A549 (cell line): ENCODE measurements at regions not wholly inside any gene's neighbourhood (a gene's known extent, or its start where the extent isn't known, plus 50 kb on each side); places are given as distances from the start of the nearest gene placed in this dataset.

Experiments
- ATAC-seq, 2 experiments: fragments of 200-7000 bp in 1 of 2; fragments of >200 bp in 1 of 2; cut with Nextera tagmentation in 1 of 2; cut with Tn5 transposase in 1 of 2; 3 replicates each; pipeline versions ENCODE4 v1.8.0 to v1.9.1; 2018 to 2020; ENCODE audit warnings: mild to moderate bottlenecking in 1 of 2, moderate library complexity in 1 of 2
- CTCF ChIA-PET: fragments of 300-600 bp; sonication (Branson Sonifier 250); formaldehyde crosslinking; extraction: SDS; loops from one replicate; lab custom pipeline; 2021; ENCODE audit warnings: antibody characterized with exemption, inconsistent platforms; lab: Yijun Ruan, JAX
- POLR2A ChIA-PET: fragments of 350-600 bp; formaldehyde crosslinking; extraction: SDS; loops from one replicate; lab custom pipeline; 2021; ENCODE audit warnings: antibody characterized with exemption, inconsistent platforms; lab: Yijun Ruan, JAX
- DNase-seq, 2 experiments: peaks; one replicate each; pipeline versions ENCODE4 v3.0.0 to v3.0.0-alpha.2; 2011 to 2016; ENCODE audit warnings: low read depth in 1 of 2, low spot score in 1 of 2
- FAIRE-seq: peaks from 2 replicates; lab custom pipeline; 2011; peaks lifted over from hg19 to GRCh38; lab: Jason Lieb, UNC
- H3K27ac ChIP-seq, 2 experiments: fragments of >200 bp; sonication (Bioruptor Twin); formaldehyde crosslinking; 3 replicates each; pipeline ENCODE4 v1.5.1; 2016 to 2017
- H3K4me1 ChIP-seq: fragments of >200 bp; sonication (Bioruptor Twin); formaldehyde crosslinking; 3 replicates; pipeline ENCODE4 v1.6.1; 2016
- H3K4me2 ChIP-seq: fragments of >200 bp; sonication (Bioruptor Twin); formaldehyde crosslinking; 3 replicates; pipeline ENCODE4 v1.6.1; 2016
- H3K4me3 ChIP-seq: fragments of >200 bp; sonication (Bioruptor Twin); formaldehyde crosslinking; 3 replicates; pipeline ENCODE4 v1.5.1; 2016
- H3K9me3 ChIP-seq: fragments of >200 bp; sonication (Bioruptor Twin); formaldehyde crosslinking; 3 replicates; pipeline ENCODE4 v1.6.1; 2016
- ATOH8 ChIP-seq: fragments of 250-450 bp; sonication (Bioruptor Pico); IDR thresholded peaks from 2 replicates; pipeline ENCODE4 v1.5.0; 2020; ENCODE audit warnings: low read depth, mild to moderate bottlenecking, moderate library complexity
- BCL3 ChIP-seq: fragments of >200 bp; sonication (Bioruptor Twin); formaldehyde crosslinking; IDR thresholded peaks from 3 replicates; pipeline ENCODE4 v1.6.1; 2016
- CTCF ChIP-seq: fragments of >200 bp; sonication (Bioruptor Twin); formaldehyde crosslinking; IDR thresholded peaks from 3 replicates; pipeline ENCODE4 v1.5.1; 2016
- EHF ChIP-seq: fragments of 250-450 bp; sonication (Bioruptor Pico); IDR thresholded peaks from 2 replicates; pipeline ENCODE4 v1.5.0; 2020; ENCODE audit warnings: mild to moderate bottlenecking
- EHMT2 ChIP-seq: fragments of 200-600 bp; sonication (generic); IDR thresholded peaks from 2 replicates; pipeline ENCODE4 v1.6.1; 2016; ENCODE audit warnings: antibody characterized with exemption, low read depth, mild to moderate bottlenecking, moderate library complexity
- EP300 ChIP-seq, 2 experiments: fragments of >200 bp; sonication (Bioruptor Twin); formaldehyde crosslinking; IDR thresholded peaks; 2 replicates in 1 of 2; 3 replicates in 1 of 2; pipeline ENCODE4 v1.6.1; 2016 to 2017
- ESRRA ChIP-seq: fragments of 150-350 bp; IDR thresholded peaks from 2 replicates; pipeline ENCODE4 v1.6.1; 2014; ENCODE audit warnings: mild to moderate bottlenecking, low read length, borderline replicate concordance
- FOSB ChIP-seq: fragments of 250-450 bp; sonication (Bioruptor Pico); IDR thresholded peaks from 2 replicates; pipeline ENCODE4 v1.5.0; 2020; ENCODE audit warnings: mild to moderate bottlenecking, moderate library complexity
- HEYL ChIP-seq: fragments of 250-450 bp; sonication (Bioruptor Pico); IDR thresholded peaks from 2 replicates; pipeline ENCODE4 v1.8.0; 2021; ENCODE audit warnings: mild to moderate bottlenecking, moderate library complexity
- HOXB13 ChIP-seq: fragments of 250-450 bp; sonication (Bioruptor Pico); IDR thresholded peaks from 2 replicates; pipeline ENCODE4 v1.5.0; 2020; ENCODE audit warnings: low read depth, mild to moderate bottlenecking, moderate library complexity
- JUNB ChIP-seq: fragments of >200 bp; sonication (Bioruptor Twin); formaldehyde crosslinking; IDR thresholded peaks from 2 replicates; pipeline ENCODE4 v1.6.1; 2016
- KDM5A ChIP-seq: fragments of 200-600 bp; sonication (generic); IDR thresholded peaks from 2 replicates; pipeline ENCODE4 v1.6.1; 2016; ENCODE audit warnings: antibody characterized with exemption, mild to moderate bottlenecking
- MAFK ChIP-seq: fragments of 450-650 bp; IDR thresholded peaks from 2 replicates; pipeline ENCODE4 v1.6.1; 2014; ENCODE audit not compliant: partially characterized antibody
- NFE2L2 ChIP-seq: fragments of 150-350 bp; conservative IDR thresholded peaks from 2 replicates; pipeline ENCODE4 v1.6.1; 2014; ENCODE audit warnings: low read length
- NR3C1 ChIP-seq: fragments of >200 bp; sonication (Bioruptor Twin); formaldehyde crosslinking; IDR thresholded peaks from 3 replicates; pipeline ENCODE4 v1.6.1; 2017
- RARB ChIP-seq: fragments of 250-450 bp; sonication (Bioruptor Pico); IDR thresholded peaks from 2 replicates; pipeline ENCODE4 v1.8.0; 2021; ENCODE audit warnings: mild to moderate bottlenecking, moderate library complexity
- REST ChIP-seq: fragments of 200-600 bp; sonication (generic); IDR thresholded peaks from 2 replicates; pipeline ENCODE4 v1.6.1; 2016; ENCODE audit warnings: antibody characterized with exemption, mild to moderate bottlenecking, moderate library complexity
- RFX5 ChIP-seq: fragments of 450-650 bp; IDR thresholded peaks from 2 replicates; pipeline ENCODE4 v1.7.1; 2014; ENCODE audit warnings: antibody characterized with exemption, mild to moderate bottlenecking, moderate library complexity
- TFCP2L1 ChIP-seq: fragments of 250-450 bp; sonication (Bioruptor Pico); IDR thresholded peaks from 2 replicates; pipeline ENCODE4 v1.5.0; 2021; ENCODE audit warnings: mild to moderate bottlenecking
- TP53 ChIP-seq: fragments of 250-450 bp; sonication (Bioruptor Pico); IDR thresholded peaks from 2 replicates; pipeline ENCODE4 v1.5.0; 2021; ENCODE audit warnings: mild to moderate bottlenecking, moderate library complexity
- ZNF302 ChIP-seq: fragments of 250-450 bp; sonication (Bioruptor Pico); IDR thresholded peaks from 2 replicates; pipeline ENCODE4 v1.9.0; 2021; ENCODE audit warnings: inconsistent platforms, mild to moderate bottlenecking, moderate library complexity
- ZSCAN20 ChIP-seq: fragments of 250-450 bp; sonication (Bioruptor Pico); IDR thresholded peaks from 2 replicates; pipeline ENCODE4 v1.8.0; 2022; ENCODE audit warnings: mild to moderate bottlenecking, moderate library complexity
- WGBS: methylation state at CpG from one replicate; pipeline ENCODE4 v1.1.6; 2017; ENCODE audit errors: missing lambda C conversion rate; 5-methylcytosine and 5-hydroxymethylcytosine counted together

- TF ChIP-seq BCL3, result no peak
- TF ChIP-seq EP300 (IDR thresholded peaks at IDR 0.05), result no peak
- TF ChIP-seq REST, result no peak
- no peak for TF ChIP-seq NR3C1
- no peak for TF ChIP-seq ZSCAN20
These were observed 222.3 kb upstream of the ZC3H15 start (continued) for GRCh38 chr2:186263673-186264250.

GRCh38 chr2:186269536-186269935 lies 216.5 kb upstream of the ZC3H15 start:
- ATAC-seq (no peak), FAIRE-seq (no peak), DNase-seq (no peak)
- no peak overlapping the region for H3K4me3 ChIP-seq
- no peak overlapping the region for H3K27ac ChIP-seq
- H3K4me1 ChIP-seq, result no peaks in the 10 kb centered on the region
- CTCF ChIA-PET, result no interaction called here
- H3K4me2 ChIP-seq, result no peak overlapping the region
- 41% methylated on average over 2 of the region's 2 CpGs for WGBS
- POLR2A ChIA-PET, result no interaction called here
- TF ChIP-seq FOSB (CRISPR knock-in tag), result no peak
- TF ChIP-seq NFE2L2, result no peak
- TF ChIP-seq CTCF, result no peak
- no peak for TF ChIP-seq TP53 (CRISPR knock-in tag)
- TF ChIP-seq MAFK, result no peak
- TF ChIP-seq EHF (CRISPR knock-in tag), result no peak
- no peak for TF ChIP-seq ZNF302 (CRISPR knock-in tag)
- TF ChIP-seq ATOH8 (CRISPR knock-in tag), result no peak
- TF ChIP-seq RFX5, result no peak
- TF ChIP-seq TFCP2L1 (CRISPR knock-in tag), result no peak
- no peak for TF ChIP-seq ESRRA
- TF ChIP-seq JUNB, result no peak
- TF ChIP-seq HOXB13 (CRISPR knock-in tag), result no peak
- no peak for TF ChIP-seq HEYL (CRISPR knock-in tag)
- no peak for TF ChIP-seq RARB (CRISPR knock-in tag)
- no peak for TF ChIP-seq EHMT2
- TF ChIP-seq KDM5A, result no peak
- peaks cover 9% of the 10 kb centered on the region; the same call in 1 of the 3 replicates for H3K9me3 ChIP-seq
